HFF-Myc (cell line): ENCODE measurements at regions not wholly inside any gene's neighbourhood (a gene's known extent, or its start where the extent isn't known, plus 50 kb on each side); places are given as distances from the start of the nearest gene placed in this dataset.
"Not testable (repeated sequence)": the region's sequence is repeated elsewhere in the genome, so short reads cannot be mapped to it uniquely, and the experiment has no call there.

Experiments used
- DNase-seq: peaks from one replicate; pipeline ENCODE4 v3.0.0-alpha.2; 2011; ENCODE audit warnings: low read depth; ENCODE audit errors: extremely low read depth
- H3K4me3 ChIP-seq: replicated peaks from 2 replicates; pipeline ENCODE4 v1.5.1; 2011; ENCODE audit warnings: low read depth, mild to moderate bottlenecking, control low read depth, low read length
- CTCF ChIP-seq: IDR thresholded peaks from 2 replicates; pipeline ENCODE4 v1.5.1; 2012; ENCODE audit warnings: mild to moderate bottlenecking, low read depth, low read length, control low read depth; ENCODE audit errors: missing control alignments

- no peak overlapping the region for H3K4me3 ChIP-seq
- no peak for TF ChIP-seq CTCF
- DNase-seq, result no peak
Observed at GRCh38 chr12:102314821-102315220, 117.2 kb upstream of the PMCH start.

- not testable (repeated sequence) for H3K4me3 ChIP-seq, DNase-seq
Observed at GRCh38 chr12:102313116-102313971, 115.7 kb upstream of the PMCH start.

GRCh38 chr12:102305486-102305885 lies 107.9 kb upstream of the PMCH start:
- DNase-seq, result no peak
- no peak for TF ChIP-seq CTCF
- no peak overlapping the region for H3K4me3 ChIP-seq

GRCh38 chr12:102304667-102305066 lies 107.0 kb upstream of the PMCH start:
- DNase-seq, H3K4me3 ChIP-seq: not testable (repeated sequence)

- DNase-seq, result no peak
- no peak for TF ChIP-seq CTCF
Observed at GRCh38 chr12:102302553-102302952, 104.9 kb upstream of the PMCH start.

GRCh38 chr12:102301547-102301946 lies 103.9 kb upstream of the PMCH start:
- no peak for DNase-seq
- no peak for TF ChIP-seq CTCF
- H3K4me3 ChIP-seq, result no peak overlapping the region

More at GRCh38 chr12:102302553-102302952, 104.9 kb upstream of the PMCH start:
- H3K4me3 ChIP-seq, result no peak overlapping the region

GRCh38 chr12:102300824-102301461 lies 103.3 kb upstream of the PMCH start:
- peak; percentile 41 for DNase-seq
- peak; percentile 47 for TF ChIP-seq CTCF
- no peak overlapping the region for H3K4me3 ChIP-seq
